GM21576 (cell line): ENCODE measurements at regions not wholly inside any gene's neighbourhood (a gene's known extent, or its start where the extent isn't known, plus 50 kb on each side); places are given as distances from the start of the nearest gene placed in this dataset.

ENCODE experiments used
- ATAC-seq: cut with Tn5 transposase; IDR thresholded peaks from one replicate; pipeline ENCODE4 v1.9.1; 2021; ENCODE audit warnings: mild to moderate bottlenecking, moderate library complexity; ENCODE audit not compliant: unreplicated experiment

- ATAC-seq, result no peak
Measured at GRCh38 chr20:24790746-24791283, 158.3 kb upstream of the CST7 start.

- no peak for ATAC-seq
Measured at GRCh38 chr20:24791953-24792352, 157.1 kb upstream of the CST7 start.

- no peak for ATAC-seq
Measured at GRCh38 chr20:24792641-24793495, 156.2 kb upstream of the CST7 start.

- ATAC-seq, result no peak
Measured at GRCh38 chr20:24795436-24795835, 153.6 kb upstream of the CST7 start.

- no peak for ATAC-seq
Measured at GRCh38 chr20:24796236-24796635, 152.8 kb upstream of the CST7 start.

GRCh38 chr20:24797113-24797512 lies 152.0 kb upstream of the CST7 start:
- no peak for ATAC-seq

GRCh38 chr20:24797745-24798655 lies 151.1 kb upstream of the CST7 start:
- ATAC-seq, result no peak

- no peak for ATAC-seq
Measured at GRCh38 chr20:24798930-24799705, 150.0 kb upstream of the CST7 start.

- no peak for ATAC-seq
Measured at GRCh38 chr20:24799971-24800580, 149.0 kb upstream of the CST7 start.

GRCh38 chr20:24802286-24802820 lies 146.7 kb upstream of the CST7 start:
- ATAC-seq, result no peak

- ATAC-seq, result no peak
Measured at GRCh38 chr20:24804481-24805206, 144.4 kb upstream of the CST7 start.

GRCh38 chr20:24805456-24806238 lies 143.4 kb upstream of the CST7 start:
- ATAC-seq, result no peak

GRCh38 chr20:24806705-24807676 lies 142.1 kb upstream of the CST7 start:
- ATAC-seq, result no peak

- ATAC-seq, result no peak
Measured at GRCh38 chr20:24808616-24809015, 140.5 kb upstream of the CST7 start.

- no peak for ATAC-seq
Measured at GRCh38 chr20:24809606-24810005, 139.5 kb upstream of the CST7 start.

- no peak for ATAC-seq
Measured at GRCh38 chr20:24810676-24811407, 138.2 kb upstream of the CST7 start.

- no peak for ATAC-seq
Measured at GRCh38 chr20:24812373-24812772, 136.7 kb upstream of the CST7 start.
